NCI-H2081 (cell line): ENCODE measurements at regions not wholly inside any gene's neighbourhood (a gene's known extent, or its start where the extent isn't known, plus 50 kb on each side); places are given as distances from the start of the nearest gene placed in this dataset.
A peak's percentile ranks its signal among the peaks of the same experiment; 100 is the strongest.
"Not testable (repeated sequence)": the region's sequence is repeated elsewhere in the genome, so short reads cannot be mapped to it uniquely, and the experiment has no call there.

Experiments
- DNase-seq, 2 experiments: peaks; one replicate each; lab custom pipeline; 2025; lab: John Stamatoyannopoulos, UW

GRCh38 chr21:19049567-19049966 lies 646.0 kb upstream of the TMPRSS15 start:
- no peak for DNase-seq

GRCh38 chr21:19065164-19065563 lies 661.6 kb upstream of the TMPRSS15 start:
- no peak for DNase-seq

DNA sequence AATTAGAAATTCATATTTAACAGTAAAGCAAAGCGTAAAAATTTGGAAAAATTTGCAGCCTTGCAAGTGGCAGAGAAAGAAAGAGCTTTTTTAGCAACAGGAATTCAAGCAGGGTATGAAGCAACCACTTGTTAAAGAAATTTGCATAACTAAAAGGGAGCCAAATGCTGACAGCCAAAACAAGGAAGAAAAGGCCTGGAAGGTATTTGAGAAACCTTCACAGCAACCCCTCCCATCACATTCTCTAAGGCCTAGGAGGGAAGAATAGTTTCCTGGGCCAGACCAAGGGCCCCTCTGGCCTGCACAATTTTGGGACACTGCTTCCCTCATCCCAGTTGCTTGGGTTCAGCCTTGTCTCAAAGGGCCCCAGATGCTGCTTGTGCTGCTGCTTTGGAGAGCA lies 672.4 kb upstream of the TMPRSS15 start:
- DNase-seq: no peak

DNA sequence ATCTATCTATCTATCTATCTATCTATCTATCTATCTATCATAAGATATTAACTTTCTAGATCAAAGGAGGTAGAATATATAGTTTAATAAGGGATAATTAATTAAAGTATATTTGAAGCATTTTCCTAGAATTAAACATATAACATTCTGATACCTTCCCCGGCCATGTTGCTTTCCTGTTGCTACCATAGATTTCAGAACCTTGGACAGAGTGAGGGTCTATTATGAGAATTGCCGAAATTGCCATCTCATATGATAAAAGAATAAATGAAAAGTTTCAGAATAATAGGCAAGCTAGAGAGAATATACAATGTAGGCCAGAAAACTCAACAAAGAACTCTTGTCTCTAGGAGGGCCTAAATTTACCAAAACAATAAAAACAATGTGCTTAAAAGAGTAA lies 706.1 kb upstream of the TMPRSS15 start:
- DNase-seq: no peak

DNA sequence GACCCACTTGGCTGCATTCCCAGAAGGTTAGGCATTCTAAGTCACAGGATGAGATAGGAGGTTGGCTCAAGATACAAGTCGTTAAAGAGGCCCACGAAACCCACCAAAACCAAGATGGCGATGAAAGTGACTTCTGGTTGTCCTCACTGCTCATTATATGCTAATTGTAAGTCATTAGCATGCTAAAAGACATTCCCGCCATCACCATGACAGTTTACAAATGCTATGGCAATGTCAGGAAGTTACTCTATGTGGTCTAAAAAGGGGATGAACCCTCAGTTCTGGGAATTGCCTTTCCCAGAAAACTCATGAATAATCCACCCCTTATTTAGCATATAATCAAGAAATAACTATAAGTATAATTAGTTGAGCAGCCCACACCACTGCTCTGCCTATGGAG lies 715.7 kb upstream of the TMPRSS15 start:
- not testable (repeated sequence) for DNase-seq

DNA sequence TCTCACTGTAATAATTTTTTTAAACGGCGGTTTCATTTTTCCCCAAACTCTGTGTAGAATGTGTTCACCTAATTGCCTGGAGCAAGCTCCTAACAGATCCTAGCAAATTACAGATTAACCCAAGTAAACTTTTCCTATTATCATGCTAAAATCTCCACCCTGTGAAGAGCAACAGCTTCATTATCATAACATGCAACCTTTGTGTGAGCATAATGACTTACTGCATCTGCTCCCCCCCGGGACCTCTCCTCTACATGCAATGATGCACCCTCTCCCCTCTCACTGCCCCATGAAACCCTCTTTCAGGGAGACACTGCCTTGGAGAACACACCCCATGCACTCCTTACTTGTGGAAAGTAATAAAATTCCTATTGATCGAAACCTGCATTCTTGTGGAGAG lies 717.0 kb upstream of the TMPRSS15 start:
- DNase-seq: no peak

GRCh38 chr21:19122356-19122755 lies 718.8 kb upstream of the TMPRSS15 start:
- DNase-seq: peak in 1 of 2 experiments; percentile 24

DNA sequence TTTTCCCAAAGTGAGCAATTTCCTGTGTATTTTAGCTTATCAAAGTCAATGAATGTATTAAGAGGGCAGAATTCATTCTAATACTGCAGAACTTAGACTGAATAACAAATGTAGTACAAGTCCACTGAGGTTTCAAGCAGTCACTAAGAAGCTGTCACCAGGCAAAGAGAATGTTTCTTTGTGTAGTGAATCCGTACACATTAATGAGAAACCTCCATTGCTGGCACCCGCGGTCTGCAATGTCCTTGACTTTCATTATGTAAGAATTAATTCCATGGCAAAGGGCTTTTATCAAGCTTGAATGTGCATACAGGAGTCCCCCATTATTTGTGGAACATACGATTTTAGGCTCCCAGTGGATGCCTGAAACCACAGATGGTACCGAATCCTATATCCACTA lies 719.5 kb upstream of the TMPRSS15 start:
- DNase-seq: no peak

DNA sequence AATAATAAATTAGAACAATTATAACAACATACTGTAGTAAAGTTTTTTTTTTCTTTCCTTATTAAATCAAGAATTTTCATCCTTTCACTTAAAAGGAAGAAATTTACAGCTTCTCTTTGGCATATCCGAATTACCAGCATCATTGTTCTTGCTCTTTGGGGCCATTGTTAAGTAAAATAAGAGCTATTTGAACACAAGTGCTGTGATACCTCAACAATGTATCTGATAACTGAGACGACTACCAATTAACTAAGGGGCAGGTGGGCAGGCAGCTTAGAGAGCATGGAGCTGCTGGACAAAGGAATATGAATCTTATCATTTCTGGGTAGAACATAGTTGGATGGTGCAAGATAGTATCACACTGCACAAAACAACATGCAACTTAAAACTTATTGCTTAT lies 719.9 kb upstream of the TMPRSS15 start:
- no peak for DNase-seq

DNA sequence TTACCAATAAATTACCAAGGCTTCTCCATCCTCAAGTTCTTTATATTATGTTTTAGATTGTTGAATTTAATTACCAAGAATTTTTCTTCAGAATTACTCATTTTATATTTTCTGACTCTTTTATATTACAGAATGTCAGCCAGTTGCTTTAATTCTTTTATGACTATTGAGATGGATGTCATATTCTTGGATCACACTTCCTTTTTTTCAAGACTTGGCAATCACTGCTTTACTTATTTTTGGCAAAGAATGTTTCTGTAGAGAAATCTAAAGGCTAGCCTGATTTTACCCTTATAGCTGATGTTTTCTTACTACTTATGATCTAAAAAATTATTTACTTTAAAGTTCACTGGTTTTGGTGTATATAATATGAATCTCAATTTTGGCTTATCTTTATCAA lies 721.1 kb upstream of the TMPRSS15 start:
- no peak for DNase-seq

- DNase-seq: no peak
These were observed 726.9 kb upstream of the TMPRSS15 start for GRCh38 chr21:19130379-19131028.

DNA sequence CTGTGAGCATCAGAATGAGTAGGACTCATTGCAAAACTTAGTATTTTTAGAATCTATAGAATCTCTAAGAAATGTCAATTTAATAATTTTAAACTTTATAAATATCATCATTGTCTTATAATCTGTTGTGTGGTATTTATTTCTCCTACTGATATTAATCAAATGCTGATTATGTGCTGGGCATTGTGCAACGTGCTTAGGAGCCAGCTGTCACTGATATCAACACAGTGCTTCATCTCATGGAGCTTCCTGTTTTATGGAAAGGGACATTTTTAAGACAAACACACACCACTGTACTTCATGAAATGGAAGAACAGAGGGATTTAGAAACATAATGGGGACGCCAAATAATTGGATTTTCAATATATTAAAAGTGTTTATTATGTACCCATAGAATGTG lies 737.9 kb upstream of the TMPRSS15 start:
- DNase-seq: no peak

- DNase-seq: no peak
These were observed 742.2 kb upstream of the TMPRSS15 start for GRCh38 chr21:19145682-19146293.

DNA sequence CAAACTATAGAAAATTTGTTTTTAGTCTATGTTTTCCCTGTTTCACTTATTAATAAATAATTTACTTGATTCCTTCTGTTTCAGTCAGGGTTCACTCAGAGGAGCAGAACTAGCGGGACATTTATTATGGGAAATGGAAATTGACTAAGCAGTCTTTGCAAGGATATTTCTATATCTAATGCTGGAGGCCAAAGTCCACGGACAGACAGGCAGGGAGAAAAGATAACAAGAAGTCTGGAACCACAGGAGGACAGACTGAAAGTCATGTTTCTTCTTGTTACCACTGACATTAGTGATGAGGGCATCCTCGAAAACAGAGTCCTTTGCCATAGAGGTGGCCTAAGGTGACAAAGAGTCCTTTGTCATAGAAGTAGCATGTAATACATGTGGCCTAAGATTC lies 744.5 kb upstream of the TMPRSS15 start:
- DNase-seq: no peak

DNA sequence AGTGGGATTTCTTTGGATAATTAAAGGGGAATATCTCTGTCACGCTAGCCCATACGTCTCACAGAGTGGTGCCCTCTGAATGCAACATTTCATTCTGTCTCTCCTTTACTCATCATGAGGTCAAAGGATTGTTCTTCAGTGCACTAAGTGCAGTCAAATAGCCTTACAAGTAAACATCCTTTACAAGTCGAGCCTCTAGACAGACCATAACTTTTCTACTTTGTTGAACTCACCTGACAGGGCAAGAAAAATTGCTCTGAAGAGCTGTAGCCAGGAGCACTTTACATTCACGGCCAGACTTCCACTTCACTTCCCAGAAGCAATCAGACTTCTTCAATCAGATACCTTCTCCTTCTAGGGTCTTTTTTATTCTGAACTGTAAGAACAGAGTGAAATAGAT lies 768.0 kb upstream of the TMPRSS15 start:
- no peak for DNase-seq

DNA sequence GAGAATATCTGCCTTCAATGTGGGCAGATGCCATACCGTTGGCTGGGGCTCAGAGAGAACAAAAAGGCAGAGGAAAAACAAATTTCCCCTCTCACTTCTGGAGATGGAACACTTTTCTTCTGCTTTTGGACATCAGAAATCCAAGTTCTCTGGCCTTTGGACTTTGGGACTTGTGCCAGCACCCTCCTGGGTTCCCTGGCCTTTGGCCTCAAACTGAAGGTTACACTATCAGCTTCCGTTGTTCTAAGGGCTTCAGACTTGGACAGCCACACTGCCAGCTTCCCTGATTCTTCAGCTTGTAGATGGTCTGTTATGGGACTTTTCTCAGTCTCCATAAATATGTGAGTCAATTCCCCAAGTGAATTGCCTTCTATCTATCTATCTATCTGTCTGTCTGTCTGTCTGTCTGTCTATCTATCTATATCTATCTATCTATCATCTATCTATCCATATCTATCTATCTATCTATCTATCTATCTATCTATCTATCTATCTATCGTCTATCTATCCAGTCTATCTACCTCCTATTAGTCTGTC lies 778.1 kb upstream of the TMPRSS15 start:
- DNase-seq: no peak

DNA sequence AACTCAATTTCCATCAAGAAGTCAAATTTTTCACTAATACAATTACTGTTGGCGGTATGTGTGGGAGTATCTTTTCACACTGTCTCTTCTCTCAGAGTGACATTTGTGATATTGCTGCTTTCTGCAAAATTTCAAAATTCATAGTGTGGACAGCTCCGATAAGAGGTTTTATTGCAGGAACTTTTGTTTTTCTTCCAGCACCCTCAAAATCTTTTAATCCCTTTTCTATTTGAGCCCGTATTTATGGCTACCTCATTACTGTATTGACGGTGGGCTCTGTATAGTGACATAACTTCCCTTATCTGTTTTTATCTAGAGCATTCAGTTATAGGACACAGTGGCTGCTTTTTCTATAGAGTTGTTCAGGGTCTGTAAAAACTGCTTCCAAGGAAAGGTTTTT lies 794.4 kb upstream of the TMPRSS15 start:
- no peak for DNase-seq

- DNase-seq: no peak
These were observed 795.2 kb upstream of the TMPRSS15 start for GRCh38 chr21:19198801-19199200.

DNA sequence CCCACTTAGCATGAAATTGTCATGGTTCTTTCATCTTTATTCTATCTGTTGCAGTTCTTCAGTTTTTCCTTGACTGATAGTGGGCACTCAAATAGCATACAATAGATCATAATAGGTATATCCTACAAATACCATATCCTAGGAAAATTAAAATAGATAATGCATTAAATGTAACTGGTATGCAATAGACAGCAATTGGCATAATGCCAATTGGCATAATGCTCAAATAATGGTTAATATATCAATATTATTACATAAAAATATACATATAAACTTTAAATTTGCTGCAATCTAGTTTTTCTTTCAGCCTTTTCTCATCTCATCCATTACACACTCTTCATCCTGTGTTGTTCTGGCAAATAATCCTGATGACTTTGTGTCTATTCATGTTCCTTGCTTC lies 814.6 kb upstream of the TMPRSS15 start:
- no peak for DNase-seq

DNA sequence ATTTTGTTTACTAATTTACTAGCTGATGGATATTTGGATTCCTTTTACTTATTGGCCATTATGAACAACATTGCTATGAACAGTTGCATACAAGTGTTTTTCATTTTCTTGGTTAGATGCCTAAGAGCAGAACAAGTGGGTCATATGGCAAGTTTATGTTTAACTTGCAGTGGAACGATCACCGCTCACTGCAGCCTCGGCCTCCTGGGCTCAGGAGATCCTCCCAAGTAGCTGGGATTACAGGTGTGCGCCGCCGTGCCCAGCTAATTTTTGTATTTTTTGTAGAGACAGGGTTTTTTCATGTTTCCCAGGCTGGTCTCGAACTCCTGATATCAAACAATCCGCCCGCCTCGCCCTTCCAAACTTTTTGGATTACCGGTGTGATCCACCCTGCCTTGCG lies 820.5 kb upstream of the TMPRSS15 start:
- DNase-seq: no peak

DNA sequence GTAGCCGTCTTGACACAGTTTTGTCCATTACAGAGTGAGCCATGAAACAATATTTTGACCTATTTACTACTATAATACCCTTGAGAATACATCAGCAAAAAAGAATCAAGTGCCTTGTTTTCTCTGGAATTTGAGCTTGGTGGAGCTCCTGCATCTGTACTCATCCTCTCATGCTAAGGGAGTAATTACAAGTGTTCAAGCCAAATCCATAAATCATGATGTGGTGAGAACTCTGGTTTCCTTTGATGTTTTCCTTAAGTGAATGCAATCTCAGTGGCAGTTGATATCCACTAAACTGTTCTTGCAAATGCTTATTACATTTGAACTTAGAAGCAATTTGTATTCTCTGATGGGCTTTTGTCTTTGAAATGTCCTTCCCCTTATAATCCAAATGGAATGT lies 824.6 kb upstream of the TMPRSS15 start:
- DNase-seq: peak in 1 of 2 experiments; percentile 1

GRCh38 chr21:19233841-19234240 lies 830.3 kb upstream of the TMPRSS15 start:
- not testable (repeated sequence) for DNase-seq

DNA sequence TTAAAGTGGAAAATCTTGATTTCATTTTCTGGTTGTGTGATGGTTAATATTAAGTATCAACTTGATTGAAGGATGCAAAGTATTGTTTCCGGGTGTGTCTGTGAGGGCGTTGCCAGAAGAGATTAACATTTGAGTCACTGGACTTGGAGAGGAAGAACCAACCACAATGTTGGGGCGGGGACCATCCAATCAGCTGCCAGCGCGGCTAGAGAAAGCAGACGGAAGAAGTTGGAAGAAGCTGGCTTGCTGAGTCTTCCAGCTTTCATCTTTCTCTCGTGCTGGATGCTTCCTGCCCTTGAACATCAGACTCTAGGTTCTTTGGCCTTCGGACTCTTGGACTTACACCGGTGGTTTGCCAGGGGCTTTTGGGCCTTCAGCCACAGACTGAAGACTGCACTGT lies 832.6 kb upstream of the TMPRSS15 start:
- DNase-seq: no peak

DNA sequence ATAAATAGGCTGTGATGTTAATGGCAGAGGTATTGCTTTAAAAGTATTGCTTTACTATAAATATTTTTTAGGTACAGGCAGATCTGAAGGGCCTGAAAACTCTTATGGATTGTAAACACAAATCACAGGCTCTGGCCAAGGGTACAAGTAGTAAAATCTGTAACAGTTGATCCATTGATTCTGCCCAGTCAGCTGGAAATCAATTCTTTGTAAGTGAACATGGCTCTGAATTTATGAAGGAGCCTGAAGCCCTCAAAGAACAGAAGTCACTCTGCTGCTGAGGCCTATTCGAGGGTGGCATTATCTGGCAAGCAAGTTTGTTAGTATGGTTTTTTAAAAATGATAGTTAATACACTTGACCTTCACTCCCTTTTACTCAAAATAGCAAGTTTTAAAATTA lies 834.0 kb upstream of the TMPRSS15 start:
- no peak for DNase-seq
